ENCODE measurements at regions not wholly inside any gene's neighbourhood (a gene's known extent, or its start where the extent isn't known, plus 50 kb on each side); places are given as distances from the start of the nearest gene placed in this dataset.
"Not testable (repeated sequence)": the region's sequence is repeated elsewhere in the genome, so short reads cannot be mapped to it uniquely, and the experiment has no call there.

GRCh38 chr9:64012014-64012413 is 1273.0 kb downstream of the FOXD4L5 start:
- H3K27ac ChIP-seq (ENCODE audit: low read depth, low read length); H3K4me1 Mint-ChIP-seq; DNase-seq; H3K27me3 ChIP-seq (ENCODE audit: insufficient read depth, low read length, poor library complexity, severe bottlenecking); H3K4me3 ChIP-seq (ENCODE audit: low read length); H3K9me3 Mint-ChIP-seq; H3K9me3 ChIP-seq (ENCODE audit: low read length); CTCF ChIA-PET; H3K36me3 Mint-ChIP-seq; H3K4me1 ChIP-seq (ENCODE audit: insufficient read depth, low read length); H3K36me3 ChIP-seq (ENCODE audit: insufficient read depth, low read length); H3K4me3 Mint-ChIP-seq; POLR2A ChIA-PET; H3K27me3 Mint-ChIP-seq; H3K27ac Mint-ChIP-seq: not testable (repeated sequence)

- H3K4me3 ChIP-seq (ENCODE audit: low read length); H3K27ac Mint-ChIP-seq; H3K36me3 ChIP-seq (ENCODE audit: insufficient read depth, low read length); H3K27me3 Mint-ChIP-seq; POLR2A ChIA-PET; H3K27me3 ChIP-seq (ENCODE audit: insufficient read depth, low read length, poor library complexity, severe bottlenecking); H3K36me3 Mint-ChIP-seq; CTCF ChIA-PET; H3K4me3 Mint-ChIP-seq; H3K27ac ChIP-seq (ENCODE audit: low read depth, low read length); DNase-seq; H3K4me1 Mint-ChIP-seq; H3K4me1 ChIP-seq (ENCODE audit: insufficient read depth, low read length); H3K9me3 Mint-ChIP-seq; H3K9me3 ChIP-seq (ENCODE audit: low read length): not testable (repeated sequence)
These were observed 1305.3 kb downstream of the FOXD4L5 start for GRCh38 chr9:63979741-63980140.
